GM21619 (cell line): ENCODE measurements at regions not wholly inside any gene's neighbourhood (a gene's known extent, or its start where the extent isn't known, plus 50 kb on each side); places are given as distances from the start of the nearest gene placed in this dataset.
"Not testable (repeated sequence)": the region's sequence is repeated elsewhere in the genome, so short reads cannot be mapped to it uniquely, and the experiment has no call there.

ENCODE experiments used
- ATAC-seq: cut with Tn5 transposase; IDR thresholded peaks from one replicate; pipeline ENCODE4 v1.9.1; 2021; ENCODE audit not compliant: unreplicated experiment

DNA sequence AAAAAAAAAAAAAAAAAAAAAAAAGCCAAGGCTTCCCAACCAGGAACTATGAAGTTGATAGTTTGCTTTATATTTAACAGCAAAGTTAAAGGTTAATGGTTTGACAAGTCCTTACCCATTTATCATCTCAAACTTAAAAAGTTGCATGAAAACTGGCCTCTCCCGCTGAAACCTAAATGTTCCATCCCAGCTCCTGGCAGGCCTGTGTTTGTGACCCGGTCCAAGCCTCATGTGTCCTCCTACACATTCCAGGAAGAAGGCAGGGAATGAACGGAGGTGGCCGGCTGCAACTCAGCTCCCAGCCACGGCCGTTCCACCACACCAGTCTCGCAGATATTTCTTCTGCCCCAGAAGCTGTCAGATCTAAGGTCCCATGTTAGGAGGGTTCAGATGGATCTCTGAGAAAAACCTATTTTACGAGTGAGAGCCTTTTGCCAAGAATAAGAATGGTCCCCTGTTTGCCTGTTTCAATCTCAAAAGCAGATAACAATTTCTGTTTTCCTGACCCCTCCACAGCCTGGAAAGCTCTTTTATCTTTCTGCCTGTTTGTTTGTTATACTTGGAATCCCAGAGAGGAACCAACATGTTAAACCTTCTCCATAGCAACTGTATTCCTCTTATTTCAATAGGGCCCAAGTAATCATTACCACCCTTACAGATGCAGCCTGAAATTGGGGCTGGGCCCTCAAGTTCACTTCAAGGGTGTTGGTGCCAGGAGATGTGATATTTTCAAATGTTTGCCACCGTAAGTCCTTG lies 56.5 kb downstream of the KCTD12 start:
- no peak for ATAC-seq

DNA sequence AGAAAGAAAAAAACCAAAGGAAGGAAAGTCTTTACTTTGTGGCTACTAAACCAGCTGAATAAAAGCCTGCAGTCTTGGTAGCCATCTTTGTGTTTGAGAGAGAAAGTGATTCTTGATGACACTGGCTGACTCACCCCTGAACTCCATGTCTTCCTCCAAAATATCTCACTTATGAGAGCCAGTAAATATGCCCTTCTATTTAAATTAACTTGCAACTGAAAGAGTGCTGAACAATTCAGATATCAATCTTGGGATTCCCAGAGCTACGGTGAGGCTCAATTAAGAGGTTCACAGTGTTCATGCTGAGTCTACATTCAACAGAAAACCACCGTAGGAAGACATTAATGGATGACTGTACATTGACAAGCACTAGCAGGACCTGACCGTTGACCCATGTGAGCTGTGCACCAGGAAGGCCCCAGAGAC lies 57.9 kb downstream of the KCTD12 start:
- ATAC-seq: peak; percentile 78

DNA sequence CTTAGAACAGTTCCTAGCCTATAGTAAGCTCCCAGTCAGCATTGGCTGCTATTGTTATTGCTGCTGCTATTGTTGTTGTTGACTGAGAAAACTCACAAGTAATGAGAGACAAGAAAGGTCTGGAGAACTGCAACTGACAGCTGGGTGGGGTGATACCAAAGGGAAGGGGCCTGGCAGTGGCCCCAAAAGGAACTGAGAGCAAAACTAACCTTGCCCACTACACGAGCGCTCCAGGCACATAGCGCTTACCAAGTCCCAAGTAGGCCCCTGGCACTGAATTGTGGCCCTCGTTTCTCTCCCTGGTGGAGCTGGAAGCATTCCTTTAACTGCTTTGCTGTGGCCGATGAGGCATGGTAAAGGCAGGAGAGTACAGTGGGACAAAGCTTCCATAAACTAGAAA lies 59.7 kb downstream of the KCTD12 start:
- no peak for ATAC-seq

DNA sequence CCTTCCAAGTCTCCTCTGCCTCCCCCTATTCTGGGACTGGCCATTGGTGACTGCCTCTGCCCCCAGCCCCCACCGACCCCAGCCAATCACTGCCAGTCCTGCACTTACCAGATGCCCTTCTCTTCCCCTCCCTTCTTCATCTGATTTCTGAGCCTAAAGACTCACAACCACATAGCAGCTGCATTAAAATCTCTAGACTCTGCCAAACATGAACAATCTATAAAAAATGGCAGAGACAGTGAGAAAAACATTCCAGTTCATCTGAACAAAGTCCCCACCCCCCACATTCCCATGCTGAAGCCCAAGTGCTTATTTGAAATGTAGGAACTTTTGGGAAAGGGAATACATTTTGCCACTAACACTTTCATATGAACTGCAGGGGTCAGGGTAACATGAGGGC lies 60.8 kb downstream of the KCTD12 start:
- no peak for ATAC-seq

DNA sequence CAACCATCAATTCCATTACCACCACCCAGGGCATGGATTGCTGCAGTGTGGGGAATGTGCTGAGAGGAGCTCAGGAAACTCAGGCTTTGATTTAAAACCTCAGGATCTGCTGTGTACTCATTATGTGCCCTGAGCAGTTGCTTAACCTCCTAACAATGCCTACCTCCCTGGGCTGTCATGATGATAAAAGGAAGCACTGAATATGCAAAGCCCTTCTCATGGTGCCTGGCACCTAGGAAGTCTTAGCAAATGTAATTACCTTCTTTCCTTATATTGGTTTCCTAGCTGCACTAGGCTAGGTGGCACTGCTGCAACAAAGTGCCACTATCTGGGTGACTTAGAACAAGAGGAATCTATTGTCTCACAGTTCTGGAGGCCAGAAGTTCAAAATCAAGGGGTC lies 62.2 kb downstream of the KCTD12 start:
- no peak for ATAC-seq

DNA sequence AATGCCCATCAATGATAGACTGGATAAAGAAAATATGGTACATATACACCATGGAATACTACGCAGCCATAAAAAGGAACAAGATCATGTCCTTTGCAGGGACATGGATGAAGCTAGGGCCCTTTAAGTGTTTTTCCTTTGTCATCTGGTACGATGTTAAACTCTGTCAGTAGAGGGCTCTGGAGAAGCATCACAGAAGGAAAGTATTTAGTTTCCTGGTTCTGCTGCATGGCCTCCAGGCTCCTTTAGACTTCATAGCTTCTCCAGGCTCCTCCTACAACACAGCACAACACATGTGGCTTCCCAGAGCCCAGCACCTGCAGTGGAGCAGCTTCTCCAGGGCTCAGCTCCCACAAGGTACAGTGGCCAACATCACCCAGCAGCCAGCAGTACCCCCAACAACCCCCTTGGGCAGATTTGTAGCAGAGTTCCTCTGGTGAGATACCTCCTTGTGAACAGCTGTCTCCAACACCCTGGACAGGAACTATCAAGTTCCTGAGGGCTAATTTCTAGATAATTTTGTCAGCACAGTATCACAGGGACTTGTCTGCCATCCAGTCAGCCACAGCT lies 63.4 kb downstream of the KCTD12 start:
- ATAC-seq: peak; percentile 67

DNA sequence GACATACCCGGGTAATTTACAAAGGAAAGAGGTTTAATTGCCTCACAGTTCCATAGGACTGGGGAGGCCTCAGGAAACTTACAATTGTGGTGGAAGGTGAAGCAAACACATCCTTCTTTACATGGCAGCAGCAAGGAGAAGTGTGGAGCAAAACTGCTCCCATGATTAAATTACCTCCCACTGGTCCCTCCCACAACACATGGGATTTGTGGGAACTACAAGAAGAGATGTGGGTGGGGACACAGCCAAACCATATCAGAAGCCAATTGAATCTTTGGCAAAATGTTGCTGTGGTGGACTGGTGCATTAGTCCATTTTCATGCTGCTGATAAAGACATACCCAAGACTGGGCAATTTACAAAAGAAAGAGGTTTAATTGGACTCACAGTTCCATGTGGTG lies 65.0 kb downstream of the KCTD12 start:
- ATAC-seq: not testable (repeated sequence)

DNA sequence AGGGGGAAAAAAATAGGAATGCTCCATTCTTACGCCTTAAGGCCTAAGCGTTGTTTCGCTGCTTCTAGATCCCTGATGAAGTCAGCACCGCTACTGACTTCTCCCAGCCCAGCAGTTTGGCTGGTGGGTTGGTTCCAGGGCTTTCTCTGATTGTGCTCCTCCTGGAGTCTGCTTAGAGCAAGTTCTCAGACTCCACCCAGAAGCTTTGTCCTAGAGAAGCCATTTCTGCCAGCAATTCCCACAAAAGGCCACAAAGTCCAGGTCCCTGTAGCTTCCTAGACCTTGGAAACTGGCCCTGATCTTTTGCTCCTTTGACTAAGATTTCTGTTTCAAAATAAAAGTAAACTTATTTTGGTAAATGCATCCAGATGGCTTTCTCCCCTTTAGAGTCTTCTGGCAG lies 65.4 kb downstream of the KCTD12 start:
- no peak for ATAC-seq

DNA sequence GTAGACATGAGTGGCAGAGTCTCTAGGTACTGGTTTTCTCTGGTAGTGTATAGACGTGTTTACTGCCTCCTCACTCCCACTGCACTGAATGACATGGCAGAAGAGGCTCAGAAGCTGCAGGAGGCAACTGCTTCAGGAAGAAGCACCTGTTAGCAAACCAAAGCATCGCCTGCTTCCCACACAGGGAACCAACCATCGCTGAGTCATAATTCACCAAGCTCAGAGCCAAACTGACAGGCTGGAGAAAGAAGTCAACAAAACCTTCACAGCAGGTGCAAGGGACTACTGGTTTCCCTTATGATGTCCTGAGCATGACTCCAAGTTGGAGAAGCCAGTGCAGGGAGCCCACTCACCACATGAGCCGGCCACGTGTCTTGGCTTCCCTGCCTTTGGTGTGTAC lies 69.8 kb downstream of the KCTD12 start:
- ATAC-seq: no peak

DNA sequence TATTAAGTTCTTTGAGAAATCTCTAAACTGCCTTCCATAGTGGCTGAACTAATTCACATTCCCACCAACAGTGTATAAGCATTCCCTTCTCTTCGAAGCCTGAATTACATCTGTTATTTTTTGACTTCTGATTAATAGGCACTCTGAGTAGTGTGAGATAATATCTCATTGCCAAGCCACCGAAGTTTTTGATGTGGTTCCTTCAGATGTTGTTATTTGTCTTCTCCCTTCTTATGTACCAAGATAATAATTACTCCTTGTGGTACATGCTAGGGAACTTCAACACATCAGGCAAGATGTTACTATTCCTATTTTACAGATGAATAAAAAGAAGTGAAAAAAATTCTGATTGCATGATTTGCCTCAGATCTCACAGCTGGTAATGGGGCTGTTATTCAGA lies 70.9 kb downstream of the KCTD12 start:
- no peak for ATAC-seq

DNA sequence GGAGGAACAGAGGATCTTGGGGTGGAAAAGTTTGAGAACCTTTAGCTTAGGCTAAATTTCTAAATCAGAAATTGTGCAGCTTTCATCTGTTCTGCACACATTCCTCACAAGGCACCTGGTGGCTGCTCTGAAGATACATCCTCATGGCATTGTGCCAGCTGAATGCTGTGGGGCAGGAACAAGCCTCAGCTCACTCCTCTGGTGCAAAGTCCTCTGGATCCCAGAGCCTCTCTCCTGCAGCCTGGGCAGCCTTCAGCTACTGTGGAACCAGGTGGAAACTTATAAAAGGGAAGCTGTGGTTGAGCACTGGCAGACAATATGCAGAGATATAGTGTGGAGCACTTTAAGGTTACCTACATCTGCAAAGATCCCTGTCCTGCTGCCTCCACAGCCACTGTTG lies 72.3 kb downstream of the KCTD12 start:
- ATAC-seq: no peak

DNA sequence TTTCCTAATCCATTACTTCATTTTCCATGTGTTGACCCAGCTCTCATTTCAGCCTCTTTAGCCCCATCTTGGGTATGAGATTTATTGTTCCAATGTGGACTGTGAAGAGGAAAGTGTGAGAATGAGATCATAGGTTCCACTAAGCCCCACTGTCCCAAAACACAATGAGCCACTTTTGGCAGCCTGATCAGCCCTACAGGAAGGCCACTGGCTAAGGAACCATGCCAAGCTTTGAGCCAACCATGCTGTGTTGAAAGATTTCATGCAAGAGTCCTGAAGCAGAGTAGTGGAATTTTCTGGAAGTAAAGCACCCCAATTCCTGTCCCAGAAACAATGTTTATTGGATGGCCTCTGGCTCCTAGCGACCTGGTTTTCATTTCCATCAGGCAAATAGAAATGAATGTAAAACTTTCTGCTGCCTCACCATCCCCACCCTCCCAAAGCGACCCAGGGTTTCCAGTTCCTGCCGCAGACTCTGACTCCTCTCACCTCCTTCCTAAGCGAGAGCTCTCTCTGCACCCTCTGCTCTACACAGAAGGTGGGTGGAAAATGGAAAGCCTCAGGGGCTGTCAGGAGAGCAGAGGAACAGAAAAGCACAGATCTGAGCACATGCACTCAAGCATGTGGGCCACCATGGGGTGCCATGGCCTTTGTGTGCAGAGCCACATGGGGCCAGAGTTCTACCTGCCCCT lies 73.1 kb downstream of the KCTD12 start:
- no peak for ATAC-seq

DNA sequence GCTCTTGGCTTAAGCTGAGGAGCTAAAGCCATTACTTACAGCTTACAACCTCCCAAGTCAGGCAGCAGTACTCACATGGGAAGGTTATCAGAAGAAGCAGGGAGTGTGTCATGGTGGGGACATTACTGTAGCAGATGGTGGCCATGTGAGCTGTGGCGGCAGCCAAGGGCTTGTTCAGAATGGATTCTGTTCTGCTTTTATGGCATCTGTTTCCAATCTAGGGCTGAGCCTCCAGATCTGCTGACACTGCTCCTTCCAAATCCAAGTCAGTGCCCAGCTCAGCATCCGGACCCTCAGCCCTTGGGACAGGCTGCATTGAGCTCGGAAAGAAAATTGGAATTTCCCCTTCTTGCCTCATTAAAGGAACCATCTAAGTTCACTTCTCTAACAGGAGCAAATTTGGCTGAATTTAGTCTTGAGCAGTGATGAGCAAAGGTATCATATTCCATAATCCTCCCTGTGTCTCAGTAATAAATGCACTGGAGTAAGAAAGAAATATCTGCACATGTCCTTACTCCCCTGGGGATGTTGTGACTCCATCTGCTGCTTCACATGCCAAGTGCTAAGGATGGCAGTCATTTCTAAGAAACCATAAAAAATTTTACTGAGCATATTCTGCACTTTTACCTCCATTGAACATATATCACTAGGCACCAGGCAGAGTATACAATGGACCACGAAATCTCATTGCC lies 73.9 kb downstream of the KCTD12 start:
- ATAC-seq: no peak

DNA sequence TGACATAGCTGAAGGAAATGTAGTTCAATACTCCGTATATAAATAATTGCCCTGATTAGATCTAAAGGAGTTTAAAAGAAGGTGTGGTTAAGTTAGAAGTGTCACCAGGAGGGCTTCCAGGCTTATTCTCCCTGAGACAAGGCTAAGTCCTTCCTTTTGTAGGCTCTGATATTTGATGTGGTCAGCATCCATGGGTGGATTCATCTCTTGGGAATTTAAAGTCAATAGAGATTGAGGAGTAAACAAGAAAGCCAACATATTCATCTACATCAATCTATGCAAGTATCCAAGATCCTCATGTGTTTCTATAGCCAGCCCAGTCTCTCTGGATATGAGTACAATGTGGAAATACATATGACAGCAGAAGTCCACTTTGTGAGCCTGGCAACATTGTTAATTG lies 76.8 kb downstream of the KCTD12 start:
- no peak for ATAC-seq

DNA sequence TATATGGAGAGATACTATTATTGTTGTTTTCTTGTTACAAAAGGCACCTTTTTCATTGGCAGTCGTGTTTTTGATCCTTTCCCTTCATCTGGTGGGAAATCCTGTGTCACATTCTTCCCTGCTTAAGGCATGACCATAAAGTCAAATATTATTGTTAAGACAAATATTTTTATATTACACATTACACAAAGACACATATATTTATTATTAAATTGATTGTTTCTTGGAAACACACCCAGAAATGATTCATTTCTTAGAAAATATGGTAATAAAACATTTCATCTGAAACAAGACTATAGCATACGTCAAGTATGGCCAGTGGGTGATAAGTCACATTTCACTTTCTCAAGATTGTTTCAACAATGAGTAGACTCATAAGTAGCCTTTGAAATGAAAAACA lies 77.3 kb downstream of the KCTD12 start:
- no peak for ATAC-seq

DNA sequence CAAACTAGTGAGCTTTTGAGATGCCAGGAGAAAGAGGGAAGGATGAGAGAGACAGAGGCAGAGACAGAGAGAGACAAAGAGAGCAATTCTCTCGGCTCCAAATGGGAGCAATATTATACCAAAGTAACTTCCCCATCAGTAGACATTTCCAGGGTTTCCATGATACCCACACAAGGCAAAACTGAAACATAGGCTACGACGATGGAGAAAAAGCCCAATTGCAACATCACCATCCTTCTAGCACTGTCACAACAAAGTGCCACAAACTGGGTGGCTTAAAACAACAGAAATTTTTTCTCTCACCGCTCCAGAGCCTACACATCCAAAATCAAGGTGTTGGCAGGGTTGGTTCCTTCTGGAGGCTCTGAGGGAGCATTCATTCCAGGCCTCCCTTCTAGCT lies 81.4 kb downstream of the KCTD12 start:
- no peak for ATAC-seq

DNA sequence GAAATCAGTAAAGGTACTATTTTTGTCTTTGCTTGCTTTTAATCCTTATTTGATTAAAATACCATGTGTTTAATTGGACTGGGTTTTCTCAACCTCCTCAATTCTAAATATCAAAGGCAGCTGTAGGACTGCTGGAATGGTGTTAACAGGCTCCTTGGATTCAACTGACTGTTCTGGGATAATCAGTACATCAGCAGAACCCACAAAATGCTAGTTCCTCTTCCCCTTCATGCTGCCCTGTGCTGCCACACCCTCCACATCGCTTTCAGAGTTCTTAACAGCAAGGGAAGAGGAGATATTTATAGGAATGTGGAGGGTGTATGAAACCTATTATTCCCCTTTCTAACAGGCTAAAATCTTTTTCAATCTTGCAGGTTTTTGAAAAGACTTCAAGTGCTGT lies 82.4 kb downstream of the KCTD12 start:
- ATAC-seq: no peak

DNA sequence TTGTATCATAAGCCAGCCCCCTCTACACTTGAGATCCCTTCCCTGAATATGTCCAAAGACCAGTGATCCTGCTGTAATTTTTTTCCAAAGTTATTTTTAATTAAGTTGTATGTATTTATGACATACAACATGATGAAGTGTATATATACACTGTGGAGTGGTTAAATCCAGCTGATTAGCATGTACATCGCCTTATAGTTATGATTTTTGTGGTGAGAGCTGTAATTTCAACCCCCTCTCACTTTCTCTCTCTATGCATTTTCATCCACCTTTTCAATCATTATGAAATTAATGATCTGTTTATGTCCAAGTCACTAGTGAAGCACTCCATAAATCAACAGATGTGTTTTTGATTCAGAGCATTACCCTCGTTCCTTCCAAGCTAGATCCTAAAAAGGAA lies 85.3 kb downstream of the KCTD12 start:
- ATAC-seq: no peak

DNA sequence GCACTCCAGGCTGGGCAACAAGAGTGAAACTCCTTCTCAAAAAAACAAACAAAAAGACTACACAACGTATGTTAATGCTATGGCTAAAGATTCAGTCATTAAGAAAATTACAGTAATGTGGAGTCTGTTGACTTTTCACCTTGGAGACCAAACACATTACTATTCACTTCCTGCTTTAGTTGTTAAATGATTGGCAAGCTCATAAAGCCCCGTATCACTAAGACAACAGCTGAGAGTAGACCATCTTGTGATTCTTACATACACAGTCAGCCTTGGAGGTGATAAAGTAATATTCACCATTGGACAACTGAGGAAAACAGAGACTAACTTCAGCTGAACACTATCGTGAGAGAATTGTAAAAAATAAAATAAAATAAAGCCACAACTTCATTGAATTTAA lies 86.5 kb downstream of the KCTD12 start:
- ATAC-seq: peak; percentile 66

DNA sequence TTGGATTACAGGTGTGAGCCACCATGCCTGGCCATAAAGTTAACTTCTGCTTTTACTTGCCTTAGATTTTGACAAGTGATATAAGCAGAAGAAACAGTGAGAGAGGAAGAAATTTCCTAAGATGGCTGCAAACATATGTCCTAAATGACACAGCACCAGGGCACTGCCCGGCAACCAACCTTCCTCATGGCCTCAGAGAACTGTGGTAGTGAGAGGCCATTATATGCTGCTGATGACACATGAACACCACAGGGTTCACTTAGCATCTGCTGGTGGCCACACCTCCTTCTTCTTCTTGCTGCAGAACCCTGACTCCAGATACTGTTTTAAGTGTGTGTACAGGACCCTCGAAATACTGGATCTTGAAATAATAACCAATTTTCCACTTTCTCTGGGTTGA lies 88.2 kb downstream of the KCTD12 start:
- ATAC-seq: no peak

DNA sequence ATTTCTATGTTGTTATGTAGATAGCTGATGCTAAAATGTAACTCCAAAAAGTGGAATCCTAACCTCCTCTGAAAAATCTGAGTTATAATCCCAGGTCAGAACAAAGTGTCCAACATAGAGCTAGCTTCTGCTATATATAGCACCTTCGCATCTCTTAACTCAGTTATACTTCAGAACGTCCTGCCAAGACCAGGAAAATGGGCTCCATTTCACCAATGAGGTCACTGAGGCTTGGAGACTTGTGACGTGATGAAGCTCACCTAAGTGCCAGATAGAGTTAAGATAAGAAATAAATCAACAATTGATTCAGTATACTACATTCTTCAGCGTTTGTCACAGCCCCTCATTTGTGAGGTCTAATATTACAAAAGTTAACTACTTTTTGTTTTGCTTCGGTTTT lies 88.8 kb downstream of the KCTD12 start:
- no peak for ATAC-seq

DNA sequence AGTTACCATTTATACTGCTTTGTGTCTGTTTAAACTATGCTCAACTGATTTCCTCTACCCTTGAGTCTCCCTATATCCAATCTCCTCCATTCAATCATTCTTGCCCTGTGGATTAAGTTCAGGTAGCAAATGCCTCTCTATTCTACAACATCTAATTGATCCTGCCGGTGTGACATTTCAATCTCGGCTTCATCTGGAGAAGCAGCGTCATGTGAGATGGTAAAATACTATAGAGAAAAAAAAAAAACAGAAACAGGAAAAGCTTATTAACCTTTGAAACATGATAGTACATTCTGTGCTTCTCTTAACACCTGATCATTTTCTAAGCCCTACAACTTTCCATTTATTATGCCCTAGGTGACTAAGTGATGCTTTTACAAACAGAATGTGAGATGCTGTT lies 89.4 kb downstream of the KCTD12 start:
- no peak for ATAC-seq
